Uterus (tissue), 2 donors: ENCODE measurements at regions not wholly inside any gene's neighbourhood (a gene's known extent, or its start where the extent isn't known, plus 50 kb on each side); places are given as distances from the start of the nearest gene placed in this dataset.

Source experiments
- CTCF ChIP-seq, 4 experiments: fragments of 200-600 bp in 2 of 4; fragments of 450-650 bp in 2 of 4; sonication (generic) in 2 of 4; IDR thresholded peaks; one replicate each; pipeline ENCODE4 v1.5.1; 2016 to 2019; ENCODE audit warnings: antibody characterized with exemption in 4 of 4, mild to moderate bottlenecking in 2 of 4, moderate library complexity in 1 of 4
- POLR2A ChIP-seq, 2 donors: fragments of 450-650 bp; IDR thresholded peaks; one replicate each; pipeline ENCODE4 v1.6.1; 2016; ENCODE audit warnings: antibody characterized with exemption in 2 of 2, mild to moderate bottlenecking in 1 of 2, moderate library complexity in 1 of 2

- TF ChIP-seq CTCF (IDR thresholded peaks at IDR 0.05) (no peak), POLR2A (IDR thresholded peaks at IDR 0.05) (no peak)
Observed at GRCh38 chr5:88657906-88658775, 224.8 kb downstream of the MEF2C start.
